GM12878 (cell line): ENCODE measurements at regions not wholly inside any gene's neighbourhood (a gene's known extent, or its start where the extent isn't known, plus 50 kb on each side); places are given as distances from the start of the nearest gene placed in this dataset.

Source experiments
- ATAC-seq: fragments of 200-7000 bp; cut with Tn5 transposase; 3 replicates; pipeline ENCODE4 v1.9.1; 2020; ENCODE audit warnings: mild to moderate bottlenecking, moderate library complexity
- BruUV-seq: library from RNA; stranded (reverse); fragments of 400-500 nt; replicated peaks from 2 replicates; lab custom pipeline; 2021; lab: Mats Ljungman, UMichigan
- CTCF ChIA-PET: fragments of 300-600 bp; sonication (Branson Sonifier 250); formaldehyde crosslinking; extraction: SDS; loops from one replicate; lab custom pipeline; 2021; ENCODE audit warnings: inconsistent platforms; lab: Yijun Ruan, JAX
- POLR2A ChIA-PET: fragments of 350-600 bp; formaldehyde crosslinking; extraction: SDS; loops from one replicate; lab custom pipeline; 2021; ENCODE audit warnings: inconsistent platforms; lab: Charles Lee
- RAD21 ChIA-PET: fragments of 300-600 bp; sonication (Branson Sonifier 250); formaldehyde crosslinking; loops from one replicate; lab custom pipeline; 2023; ENCODE audit warnings: antibody characterized with exemption; ENCODE audit not compliant: unreplicated experiment; lab: Charles Lee
- SMC1A ChIA-PET: fragments of 300-600 bp; sonication (Branson Sonifier 250); formaldehyde crosslinking; loops from one replicate; lab custom pipeline; 2023; ENCODE audit not compliant: unreplicated experiment, uncharacterized antibody; lab: Charles Lee
- DNase-seq: peaks from one replicate; pipeline ENCODE4 v3.0.0-alpha.2; 2011; ENCODE audit warnings: low read depth, low spot score
- FAIRE-seq: peaks from 3 replicates; lab custom pipeline; 2011; peaks lifted over from hg19 to GRCh38; lab: Jason Lieb, UNC
- H2AFZ ChIP-seq: 2 replicates; pipeline ENCODE4 v1.6.0; 2011; ENCODE audit warnings: low read depth, low read length, control low read depth; ENCODE audit not compliant: control insufficient read depth
- H3K27ac ChIP-seq: 2 replicates; pipeline ENCODE4 v1.5.1; 2011; ENCODE audit warnings: control low read depth; ENCODE audit not compliant: control insufficient read depth, insufficient read depth
- H3K27me3 ChIP-seq, 2 experiments: replicated peaks in 1 of 2; 2 replicates each; pipeline versions ENCODE4 v1.6.0 to v1.6.1; 2011; ENCODE audit warnings: low read length in 1 of 2; ENCODE audit not compliant: control insufficient read depth in 2 of 2, insufficient read depth in 2 of 2
- H3K36me3 ChIP-seq, 2 experiments: 2 replicates each; pipeline ENCODE4 v1.5.1; 2011; ENCODE audit warnings: low read length in 1 of 2; ENCODE audit not compliant: control insufficient read depth in 2 of 2, insufficient read depth in 2 of 2
- H3K4me1 ChIP-seq: 2 replicates; pipeline ENCODE4 v1.6.1; 2011; ENCODE audit warnings: mild to moderate bottlenecking, low read length, moderate library complexity, mixed read lengths; ENCODE audit not compliant: control insufficient read depth, insufficient read depth
- H3K4me2 ChIP-seq: 2 replicates; pipeline ENCODE4 v1.6.0; 2011; ENCODE audit warnings: control low read depth; ENCODE audit not compliant: control insufficient read depth, insufficient read depth
- H3K4me3 ChIP-seq: fragments of 200-600 bp; sonication (generic); 2 replicates; pipeline ENCODE4 v1.5.1; 2016
- H3K79me2 ChIP-seq: 2 replicates; pipeline ENCODE4 v1.6.0; 2011; ENCODE audit warnings: low read length; ENCODE audit not compliant: control insufficient read depth, insufficient read depth
- H3K9ac ChIP-seq: 2 replicates; pipeline ENCODE4 v1.8.0; 2011; ENCODE audit warnings: low read length, control low read depth, mixed read lengths; ENCODE audit not compliant: control insufficient read depth, insufficient read depth
- H3K9me3 ChIP-seq: replicated peaks from 3 replicates; pipeline ENCODE4 v1.5.1; 2011; ENCODE audit warnings: mild to moderate bottlenecking, low read length; ENCODE audit not compliant: control insufficient read depth, insufficient read depth
- H4K20me1 ChIP-seq: 2 replicates; pipeline ENCODE4 v1.6.0; 2011; ENCODE audit not compliant: control insufficient read depth, insufficient read depth
- BRCA1 ChIP-seq: IDR thresholded peaks from 2 replicates; pipeline ENCODE4 v1.6.1; 2011; ENCODE audit warnings: low read depth, low read length, improper control_type of control experiment
- MYC ChIP-seq: IDR thresholded peaks from 2 replicates; pipeline ENCODE4 v1.6.1; 2011; ENCODE audit warnings: mild to moderate bottlenecking, low read length, moderate library complexity, inconsistent platforms; ENCODE audit not compliant: insufficient read depth, insufficient replicate concordance, insufficient read length, severe bottlenecking
- NFXL1 ChIP-seq: fragments of 450-650 bp; IDR thresholded peaks from 2 replicates; pipeline ENCODE4 v1.6.1; 2017; ENCODE audit warnings: antibody characterized with exemption, mild to moderate bottlenecking, borderline replicate concordance
- PRDM15 ChIP-seq: fragments of 450-650 bp; formaldehyde crosslinking; IDR thresholded peaks from 2 replicates; pipeline ENCODE4 v1.4.0; 2020; ENCODE audit warnings: mild to moderate bottlenecking, moderate library complexity
- SMARCA5 ChIP-seq: fragments of 450-650 bp; IDR thresholded peaks from 2 replicates; pipeline ENCODE4 v1.6.1; 2017; ENCODE audit warnings: mild to moderate bottlenecking
- WGBS: methylation state at CpG from one replicate; pipeline ENCODE4 v1.1.6; 2016; ENCODE audit warnings: low lambda C conversion rate; ENCODE audit not compliant: insufficient replicate concordance, insufficient coverage; ENCODE audit errors: missing lambda C conversion rate; 5-methylcytosine and 5-hydroxymethylcytosine counted together
- in situ Hi-C: fragments of 300-500 bp; cut with MboI; formaldehyde crosslinking; loops from 9 replicates; pipeline ENCODE4 v1.14.3; 2018; ENCODE audit warnings: mixed read lengths
- intact Hi-C: fragments of 100-400 bp; cut with micrococcal nuclease; formaldehyde crosslinking; loops from one replicate; pipeline ENCODE4 v1.14.2; 2022; ENCODE audit not compliant: unreplicated experiment

GRCh38 chr4:3659131-3659530 lies 107.1 kb upstream of the ADRA2C start:
- Histone ChIP-seq H3K4me1 (no peaks in the 10 kb centered on the region), H3K36me3 (no peaks in the 10 kb centered on the region), H3K4me2 (no peak overlapping the region), H3K9me3 (no peaks in the 10 kb centered on the region), H3K9ac (no peak overlapping the region), H3K4me3 (no peak overlapping the region), H3K27me3 (peaks cover 0 to 4% of the 10 kb centered on the region in 2 experiments; a peak in 3 of 4 replicates), H3K79me2 (no peaks in the 10 kb centered on the region), H3K27ac (no peak overlapping the region), H4K20me1 (no peaks in the 10 kb centered on the region), H2AFZ (no peak overlapping the region)
- no peak for FAIRE-seq
- ATAC-seq = no peak
- intact Hi-C loops = no loop called here
- ChIA-PET SMC1A (no interaction called here), RAD21 (no interaction called here), CTCF (no interaction called here), POLR2A (no interaction called here)
- 38% methylated on average over 9 of the region's 9 CpGs for WGBS
- BruUV-seq = no TSS peak
- TF ChIP-seq SMARCA5 (no peak), PRDM15 (CRISPR knock-in tag) (no peak), BRCA1 (no peak), NFXL1 (no peak), MYC (no peak)
- in situ Hi-C loops = no loop called here
- DNase-seq = no peak
